ENCODE measurements at regions not wholly inside any gene's neighbourhood (a gene's known extent, or its start where the extent isn't known, plus 50 kb on each side); places are given as distances from the start of the nearest gene placed in this dataset.

- TF ChIP-seq REST (IDR thresholded peaks at IDR 0.05; ENCODE audit: unreplicated experiment) (no peak), STAT1 (IDR thresholded peaks at IDR 0.05; ENCODE audit: unreplicated experiment) (no peak), NANOG (IDR thresholded peaks at IDR 0.05; ENCODE audit: borderline replicate concordance) (no peak)
Measured at GRCh38 chr2:53475766-53476165, 291.8 kb upstream of the CHAC2 start (continued).

GRCh38 chr2:53475321-53475720 is 292.3 kb upstream of the CHAC2 start:
- no peaks in the 10 kb centered on the region for H3K4me1 ChIP-seq (ENCODE audit: insufficient read depth)
- no peaks in the 10 kb centered on the region for H3K36me3 ChIP-seq (ENCODE audit: insufficient read depth)
- H3K4me3 ChIP-seq = no peak overlapping the region
- H4K20me1 ChIP-seq (replicated peaks; ENCODE audit: insufficient read depth) = no peaks in the 10 kb centered on the region
- Mint-ChIP-seq H3K9me3 (no peaks in the 10 kb centered on the region), H3K27me3 (ENCODE audit: insufficient read depth, low read depth, poor library complexity) (no peaks in the 10 kb centered on the region), H3K27ac (no peak overlapping the region), H3K4me3 (no peak overlapping the region), H3K4me1 (no peaks in the 10 kb centered on the region), H3K36me3 (ENCODE audit: low read depth) (no peaks in the 10 kb centered on the region)
- H3K27ac ChIP-seq (ENCODE audit: low read depth) = no peak overlapping the region
- H3F3A ChIP-seq (replicated peaks; ENCODE audit: low read depth) = no peaks in the 10 kb centered on the region
- peaks cover 7% of the 10 kb centered on the region; the same call in 1 of the 2 replicates for H3K9me2 ChIP-seq (ENCODE audit: insufficient read depth)
- H2AFZ ChIP-seq = no peak overlapping the region; the same call in 1 of the 2 replicates
- no peak for TF ChIP-seq ZNF114 (CRISPR knock-in tag; IDR thresholded peaks at IDR 0.05)
- TF ChIP-seq JUNB (IDR thresholded peaks at IDR 0.05; ENCODE audit: unreplicated experiment) = no peak
- TF ChIP-seq ZNF462 (CRISPR knock-in tag; IDR thresholded peaks at IDR 0.05) = no peak
- TF ChIP-seq NANOG (IDR thresholded peaks at IDR 0.05; ENCODE audit: borderline replicate concordance) = no peak
- no peak for TF ChIP-seq CREB1 (CRISPR knock-in tag; IDR thresholded peaks at IDR 0.05; ENCODE audit: low read depth)
- TF ChIP-seq EZH2 (IDR thresholded peaks at IDR 0.05; ENCODE audit: low read depth, unreplicated experiment) = no peak
- no peak for TF ChIP-seq STAT1 (IDR thresholded peaks at IDR 0.05; ENCODE audit: unreplicated experiment)
- no peak overlapping the region for H3K4me2 ChIP-seq
- ATAC-seq (no peak), DNase-seq (ENCODE audit: low spot score) (no peak)
- H3K27me3 ChIP-seq (ENCODE audit: insufficient read depth) = no peaks in the 10 kb centered on the region
- H3K79me2 ChIP-seq (replicated peaks; ENCODE audit: insufficient read depth) = no peaks in the 10 kb centered on the region

Data from GM23338 (cell line).